Panc1 (cell line): ENCODE measurements at regions not wholly inside any gene's neighbourhood (a gene's known extent, or its start where the extent isn't known, plus 50 kb on each side); places are given as distances from the start of the nearest gene placed in this dataset.

ENCODE experiments used
- CTCF ChIP-seq: fragments of 450-650 bp; IDR thresholded peaks from 2 replicates; pipeline ENCODE4 v1.5.1; 2017; ENCODE audit warnings: mild to moderate bottlenecking
- SIN3A ChIP-seq: IDR thresholded peaks from 2 replicates; pipeline ENCODE4 v1.6.1; 2012; ENCODE audit warnings: low read depth, mild to moderate bottlenecking, low read length, moderate library complexity, borderline replicate concordance; ENCODE audit not compliant: insufficient read depth
- TCF7L2 ChIP-seq: IDR thresholded peaks from 2 replicates; pipeline ENCODE4 v1.6.1; 2011; ENCODE audit warnings: mild to moderate bottlenecking, low read depth, low read length, inconsistent platforms

- no peak for TF ChIP-seq SIN3A
- TF ChIP-seq CTCF: no peak
- no peak for TF ChIP-seq TCF7L2
Observed at GRCh38 chr13:106402866-106403265, 132.6 kb downstream of the EFNB2 start.
